OCI-LY7 (cell line): ENCODE measurements at regions not wholly inside any gene's neighbourhood (a gene's known extent, or its start where the extent isn't known, plus 50 kb on each side); places are given as distances from the start of the nearest gene placed in this dataset.

Experiments
- BruUV-seq: library from RNA; stranded (reverse); fragments of 400-500 nt; replicated peaks from 2 replicates; lab custom pipeline; 2021; lab: Mats Ljungman, UMichigan
- CTCF ChIA-PET: fragments of 300-600 bp; sonication (Branson Sonifier 250); formaldehyde crosslinking; loops from one replicate; lab custom pipeline; 2022; ENCODE audit warnings: antibody characterized with exemption; ENCODE audit not compliant: unreplicated experiment; lab: Charles Lee
- POLR2A ChIA-PET: fragments of 300-600 bp; sonication (Branson Sonifier 250); formaldehyde crosslinking; loops from one replicate; lab custom pipeline; 2022; ENCODE audit warnings: antibody characterized with exemption; lab: Charles Lee
- DNase-seq: peaks from one replicate; pipeline ENCODE4 v3.0.0-alpha.2; 2015; ENCODE audit warnings: low spot score
- H2AFZ ChIP-seq: fragments of 200-600 bp; sonication (generic), shearing (Covaris generic); 2 replicates; pipeline ENCODE4 v1.6.1; 2014; ENCODE audit warnings: mild to moderate bottlenecking, antibody characterized with exemption, low read length, moderate library complexity
- H3K27ac ChIP-seq: fragments of 200-600 bp; sonication (generic); 2 replicates; pipeline ENCODE4 v1.5.1; 2014; ENCODE audit warnings: mixed run types, low read depth, mild to moderate bottlenecking, moderate library complexity, low read length, inconsistent platforms; ENCODE audit not compliant: poor library complexity, severe bottlenecking
- H3K36me3 ChIP-seq: fragments of 200-600 bp; sonication (generic); 2 replicates; pipeline ENCODE4 v1.6.1; 2014; ENCODE audit warnings: mild to moderate bottlenecking, antibody characterized with exemption, low read length, moderate library complexity, mixed read lengths; ENCODE audit not compliant: insufficient read depth
- H3K4me1 ChIP-seq: fragments of 200-600 bp; sonication (generic); 2 replicates; pipeline ENCODE4 v1.5.1; 2014; ENCODE audit warnings: mild to moderate bottlenecking, low read length; ENCODE audit not compliant: insufficient read depth, poor library complexity, severe bottlenecking
- H3K4me2 ChIP-seq: fragments of 200-600 bp; sonication (generic); 2 replicates; pipeline ENCODE4 v1.6.1; 2014; ENCODE audit warnings: mild to moderate bottlenecking, low read length
- H3K4me3 ChIP-seq: fragments of 200-600 bp; sonication (generic); 2 replicates; pipeline ENCODE4 v1.5.1; 2014; ENCODE audit warnings: mild to moderate bottlenecking, low read depth, low read length; ENCODE audit not compliant: poor library complexity, severe bottlenecking
- H3K79me2 ChIP-seq: fragments of 200-600 bp; sonication (generic); 2 replicates; pipeline ENCODE4 v1.6.1; 2016; ENCODE audit warnings: low read depth, mild to moderate bottlenecking, low read length, moderate library complexity, mixed read lengths; ENCODE audit not compliant: insufficient read depth
- H3K9me2 ChIP-seq: fragments of 200-600 bp; sonication (generic); 2 replicates; pipeline ENCODE4 v1.6.1; 2016; ENCODE audit warnings: mild to moderate bottlenecking, low read length, mixed read lengths; ENCODE audit not compliant: insufficient read depth
- H3K9me3 ChIP-seq: fragments of 200-600 bp; sonication (generic); 2 replicates; pipeline ENCODE4 v1.6.1; 2014; ENCODE audit warnings: mild to moderate bottlenecking, mixed run types, low read length, mixed read lengths
- H4K20me1 ChIP-seq: fragments of 200-600 bp; sonication (generic); 2 replicates; pipeline ENCODE4 v1.6.1; 2014; ENCODE audit warnings: mild to moderate bottlenecking, antibody characterized with exemption, low read length, moderate library complexity, mixed read lengths; ENCODE audit not compliant: insufficient read depth
- EZH2phosphoT487 ChIP-seq: fragments of 200-600 bp; sonication (generic); IDR thresholded peaks from 2 replicates; pipeline ENCODE4 v1.6.1; 2018; ENCODE audit warnings: low read depth, borderline replicate concordance, mild to moderate bottlenecking, mixed run types, antibody characterized with exemption, low read length, moderate library complexity, mixed read lengths
- intact Hi-C: fragments of 100-400 bp; cut with micrococcal nuclease; formaldehyde crosslinking; loops from one replicate; pipeline ENCODE4 v1.10.0; 2022; ENCODE audit not compliant: unreplicated experiment
- TF ChIP-seq, protein P1 (sequence below): fragments of 200-600 bp; sonication (generic); conservative IDR thresholded peaks from 2 replicates; pipeline ENCODE4 v1.5.1; 2014; ENCODE audit warnings: mild to moderate bottlenecking, antibody characterized with exemption, low read length, moderate library complexity, mixed read lengths

- no peaks in the 10 kb centered on the region for H3K9me2 ChIP-seq
- no peaks in the 10 kb centered on the region for H3K4me1 ChIP-seq
- no TSS peak for BruUV-seq
- H2AFZ ChIP-seq: no peak overlapping the region
- DNase-seq: no peak
- H3K4me2 ChIP-seq: no peak overlapping the region
- H3K4me3 ChIP-seq: no peak overlapping the region
- H3K36me3 ChIP-seq: no peaks in the 10 kb centered on the region
- H3K27ac ChIP-seq: no peak overlapping the region
- CTCF ChIA-PET: no interaction called here
- no peak for TF ChIP-seq EZH2phosphoT487
- TF ChIP-seq, protein P1, sequence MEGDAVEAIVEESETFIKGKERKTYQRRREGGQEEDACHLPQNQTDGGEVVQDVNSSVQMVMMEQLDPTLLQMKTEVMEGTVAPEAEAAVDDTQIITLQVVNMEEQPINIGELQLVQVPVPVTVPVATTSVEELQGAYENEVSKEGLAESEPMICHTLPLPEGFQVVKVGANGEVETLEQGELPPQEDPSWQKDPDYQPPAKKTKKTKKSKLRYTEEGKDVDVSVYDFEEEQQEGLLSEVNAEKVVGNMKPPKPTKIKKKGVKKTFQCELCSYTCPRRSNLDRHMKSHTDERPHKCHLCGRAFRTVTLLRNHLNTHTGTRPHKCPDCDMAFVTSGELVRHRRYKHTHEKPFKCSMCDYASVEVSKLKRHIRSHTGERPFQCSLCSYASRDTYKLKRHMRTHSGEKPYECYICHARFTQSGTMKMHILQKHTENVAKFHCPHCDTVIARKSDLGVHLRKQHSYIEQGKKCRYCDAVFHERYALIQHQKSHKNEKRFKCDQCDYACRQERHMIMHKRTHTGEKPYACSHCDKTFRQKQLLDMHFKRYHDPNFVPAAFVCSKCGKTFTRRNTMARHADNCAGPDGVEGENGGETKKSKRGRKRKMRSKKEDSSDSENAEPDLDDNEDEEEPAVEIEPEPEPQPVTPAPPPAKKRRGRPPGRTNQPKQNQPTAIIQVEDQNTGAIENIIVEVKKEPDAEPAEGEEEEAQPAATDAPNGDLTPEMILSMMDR: no peak
- no peaks in the 10 kb centered on the region for H3K79me2 ChIP-seq
- no peaks in the 10 kb centered on the region for H3K9me3 ChIP-seq
- POLR2A ChIA-PET: no interaction called here
- H4K20me1 ChIP-seq: no peaks in the 10 kb centered on the region
- intact Hi-C loops: no loop called here
These were observed 208.3 kb downstream of the LRIG3 start for GRCh38 chr12:58711974-58712373.

DNA sequence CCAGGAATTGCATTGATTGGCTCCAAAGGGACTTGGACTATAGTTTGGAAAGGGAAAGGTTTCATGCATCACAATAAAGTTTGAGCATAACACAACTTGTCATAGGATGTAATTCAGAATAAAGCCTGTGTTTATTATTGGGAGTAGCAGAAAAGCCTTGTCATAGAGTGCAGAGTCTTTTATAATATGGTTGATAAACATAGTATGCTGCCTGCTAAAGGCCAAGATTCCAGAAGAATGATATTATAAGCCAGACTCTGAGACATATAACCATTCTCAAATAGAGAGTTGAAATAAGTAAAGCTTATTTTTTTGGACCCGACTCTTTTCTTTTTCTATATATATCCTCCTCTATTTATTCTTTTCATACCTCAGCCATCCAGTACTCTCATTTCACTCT lies 207.3 kb downstream of the LRIG3 start:
- Histone ChIP-seq H3K79me2 (no peaks in the 10 kb centered on the region), H3K9me3 (no peaks in the 10 kb centered on the region), H3K27ac (no peak overlapping the region), H4K20me1 (no peaks in the 10 kb centered on the region), H3K9me2 (no peaks in the 10 kb centered on the region), H3K4me1 (no peaks in the 10 kb centered on the region), H3K4me2 (no peak overlapping the region), H3K4me3 (no peak overlapping the region), H2AFZ (no peak overlapping the region), H3K36me3 (no peaks in the 10 kb centered on the region)
- intact Hi-C loops: no loop called here
- no peak for DNase-seq
- TF ChIP-seq, protein P1: no peak
- no peak for TF ChIP-seq EZH2phosphoT487
- BruUV-seq: no TSS peak
- CTCF ChIA-PET: no interaction called here
- POLR2A ChIA-PET: no interaction called here

DNA sequence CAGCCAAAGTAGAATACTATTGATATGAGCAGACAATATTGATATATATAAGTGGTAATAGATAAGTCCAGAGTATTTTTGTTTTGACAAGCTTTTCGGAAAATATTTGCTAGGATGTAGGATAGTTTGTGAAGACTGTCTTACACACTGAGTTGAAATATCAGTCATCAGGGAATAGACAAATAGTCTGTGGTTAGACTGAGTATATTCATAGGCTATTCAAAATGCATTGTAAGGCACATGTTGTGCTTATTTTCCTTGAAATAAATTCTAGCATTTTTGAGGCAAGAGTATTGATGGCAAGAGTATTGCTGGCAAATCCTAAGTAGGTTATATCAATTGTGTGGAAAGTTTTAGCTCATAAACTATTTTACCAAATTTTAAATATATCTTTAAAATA lies 201.1 kb downstream of the LRIG3 start:
- intact Hi-C loops: no loop called here
- BruUV-seq: no TSS peak
- H2AFZ ChIP-seq: no peak overlapping the region
- ChIA-PET CTCF (no interaction called here), POLR2A (no interaction called here)
- no peak overlapping the region for H3K4me2 ChIP-seq
- H3K27ac ChIP-seq: no peak overlapping the region
- no peak overlapping the region for H3K4me3 ChIP-seq
- no peaks in the 10 kb centered on the region for H3K79me2 ChIP-seq
- H3K9me2 ChIP-seq: no peaks in the 10 kb centered on the region
- no peaks in the 10 kb centered on the region for H3K36me3 ChIP-seq
- no peak for DNase-seq
- H3K9me3 ChIP-seq: no peaks in the 10 kb centered on the region
- no peaks in the 10 kb centered on the region for H4K20me1 ChIP-seq
- TF ChIP-seq, protein P1: no peak
- TF ChIP-seq EZH2phosphoT487: no peak
- no peaks in the 10 kb centered on the region for H3K4me1 ChIP-seq
